HepG2 (cell line): ENCODE measurements at regions not wholly inside any gene's neighbourhood (a gene's known extent, or its start where the extent isn't known, plus 50 kb on each side); places are given as distances from the start of the nearest gene placed in this dataset.
A peak's percentile ranks its signal among the peaks of the same experiment; 100 is the strongest.

ENCODE experiments used
- BORCS8-MEF2B ChIP-seq: sonication (generic); formaldehyde crosslinking; IDR thresholded peaks from 2 replicates; pipeline ENCODE4 v1.8.0; 2022; ENCODE audit warnings: mild to moderate bottlenecking, missing genetic modification reagents
- KDM2A ChIP-seq: sonication (generic); formaldehyde crosslinking; IDR thresholded peaks from 2 replicates; pipeline ENCODE4 v1.4.0; 2020; ENCODE audit warnings: low read depth, missing genetic modification reagents, borderline replicate concordance
- MATR3 ChIP-seq: sonication (generic); formaldehyde crosslinking; IDR thresholded peaks from 2 replicates; pipeline ENCODE4 v1.4.0; 2020; ENCODE audit warnings: missing genetic modification reagents
- NONO ChIP-seq, 2 experiments: fragments of 450-650 bp in 1 of 2; sonication (generic) in 1 of 2; formaldehyde crosslinking in 1 of 2; IDR thresholded peaks in 1 of 2; conservative IDR thresholded peaks in 1 of 2; 2 replicates each; pipeline versions ENCODE4 v1.6.1 to v1.8.0; 2017 to 2022; ENCODE audit warnings: mild to moderate bottlenecking in 1 of 2, missing genetic modification reagents in 1 of 2, moderate library complexity in 1 of 2
- RBFOX2 ChIP-seq: fragments of 200-400 bp; formaldehyde crosslinking; IDR thresholded peaks from 2 replicates; pipeline ENCODE4 v1.6.1; 2017; ENCODE audit warnings: low read depth, mild to moderate bottlenecking, low read length
- SMARCC2 ChIP-seq: fragments of 450-650 bp; IDR thresholded peaks from 2 replicates; pipeline ENCODE4 v1.6.1; 2017; ENCODE audit warnings: antibody characterized with exemption, mild to moderate bottlenecking
- TCF12 ChIP-seq, 2 experiments: fragments of 450-650 bp in 1 of 2; sonication (generic) in 1 of 2; formaldehyde crosslinking in 1 of 2; IDR thresholded peaks; 2 replicates each; pipeline versions ENCODE4 v1.6.1 to v1.8.0; 2017 to 2022; ENCODE audit warnings: antibody characterized with exemption in 1 of 2, mild to moderate bottlenecking in 1 of 2, missing genetic modification reagents in 1 of 2, moderate library complexity in 1 of 2
- ZFYVE20 ChIP-seq: sonication (generic); formaldehyde crosslinking; IDR thresholded peaks from 2 replicates; pipeline ENCODE4 v1.8.0; 2023; ENCODE audit warnings: low read depth, mild to moderate bottlenecking, moderate library complexity, missing genetic modification reagents, borderline replicate concordance
- ZNF20 ChIP-seq: sonication (generic); formaldehyde crosslinking; IDR thresholded peaks from 2 replicates; pipeline ENCODE4 v1.4.0; 2020; ENCODE audit warnings: mild to moderate bottlenecking, moderate library complexity, missing genetic modification reagents
- ZNF292 ChIP-seq: sonication (generic); formaldehyde crosslinking; IDR thresholded peaks from 2 replicates; pipeline ENCODE4 v1.8.1; 2022; ENCODE audit warnings: mild to moderate bottlenecking, low read depth, missing genetic modification reagents, borderline replicate concordance
- ZNF33A ChIP-seq: sonication (generic); formaldehyde crosslinking; IDR thresholded peaks from 2 replicates; pipeline ENCODE4 v1.5.1; 2020; ENCODE audit warnings: missing genetic modification reagents, mild to moderate bottlenecking, moderate library complexity, borderline replicate concordance
- ZNF660 ChIP-seq: sonication (generic); formaldehyde crosslinking; IDR thresholded peaks from 2 replicates; pipeline ENCODE4 v1.5.1; 2020; ENCODE audit warnings: mild to moderate bottlenecking, low read depth, missing genetic modification reagents, borderline replicate concordance
- TF ChIP-seq, protein P1 (sequence below): sonication (generic); formaldehyde crosslinking; IDR thresholded peaks from 2 replicates; pipeline ENCODE4 v1.4.0; 2020; ENCODE audit warnings: missing genetic modification reagents
- TF ChIP-seq, protein P2 (sequence below), 2 experiments: fragments of 450-650 bp in 1 of 2; sonication (generic) in 1 of 2; formaldehyde crosslinking; IDR thresholded peaks; 2 replicates each; pipeline versions ENCODE4 v1.5.0 to v1.8.0; 2020 to 2022; ENCODE audit warnings: mild to moderate bottlenecking in 1 of 2, missing genetic modification reagents in 1 of 2
- TF ChIP-seq, protein P3 (sequence below): sonication (generic); formaldehyde crosslinking; IDR thresholded peaks from 2 replicates; pipeline ENCODE4 v1.8.0; 2022; ENCODE audit warnings: missing genetic modification reagents, mild to moderate bottlenecking, inconsistent platforms, borderline replicate concordance
- TF ChIP-seq, protein P4 (sequence below): sonication (generic); formaldehyde crosslinking; IDR thresholded peaks from 2 replicates; pipeline ENCODE4 v1.8.1; 2022; ENCODE audit warnings: mild to moderate bottlenecking, missing genetic modification reagents
- TF ChIP-seq, protein P5 (sequence below): sonication (generic); formaldehyde crosslinking; IDR thresholded peaks from 2 replicates; pipeline ENCODE4 v1.4.0; 2020; ENCODE audit warnings: missing genetic modification reagents

DNA sequence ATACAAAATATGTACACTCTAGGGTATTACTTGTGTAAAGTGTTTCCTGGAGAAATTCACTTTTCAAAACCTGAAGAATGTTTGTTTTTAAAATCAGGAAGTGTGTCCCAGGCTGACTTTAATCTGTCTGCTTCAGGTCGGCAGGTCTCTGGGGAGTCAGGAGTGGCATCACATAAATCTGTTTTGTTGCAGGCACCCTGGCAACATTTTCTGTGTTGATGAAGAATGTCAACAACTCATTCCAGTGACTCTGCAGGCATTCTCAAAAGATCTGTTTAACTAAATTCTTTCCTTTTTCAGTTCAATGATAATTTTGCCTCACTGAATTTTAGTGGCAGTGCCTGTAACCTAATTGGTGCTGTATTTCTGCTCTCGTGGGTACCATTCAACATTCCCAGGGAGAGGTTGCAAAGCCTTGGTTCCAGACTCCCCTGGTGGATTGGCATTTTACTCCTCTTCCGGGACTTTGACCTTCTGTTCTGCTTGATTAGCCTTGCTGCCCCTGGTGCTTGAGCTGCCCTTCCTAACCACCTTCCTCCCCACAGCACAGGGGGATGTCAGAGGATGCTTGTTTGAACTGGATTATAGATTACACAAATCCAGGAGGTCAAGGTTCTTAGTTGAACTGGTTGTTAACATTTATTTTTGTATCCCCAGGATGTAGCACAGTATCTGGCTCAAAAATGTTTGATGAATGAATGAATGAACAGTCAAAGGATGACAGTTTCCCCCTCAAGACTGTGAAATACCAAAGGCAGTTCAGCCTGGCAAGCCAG lies 55.4 kb upstream of the LPGAT1 start (continued):
- TF ChIP-seq, protein P1, sequence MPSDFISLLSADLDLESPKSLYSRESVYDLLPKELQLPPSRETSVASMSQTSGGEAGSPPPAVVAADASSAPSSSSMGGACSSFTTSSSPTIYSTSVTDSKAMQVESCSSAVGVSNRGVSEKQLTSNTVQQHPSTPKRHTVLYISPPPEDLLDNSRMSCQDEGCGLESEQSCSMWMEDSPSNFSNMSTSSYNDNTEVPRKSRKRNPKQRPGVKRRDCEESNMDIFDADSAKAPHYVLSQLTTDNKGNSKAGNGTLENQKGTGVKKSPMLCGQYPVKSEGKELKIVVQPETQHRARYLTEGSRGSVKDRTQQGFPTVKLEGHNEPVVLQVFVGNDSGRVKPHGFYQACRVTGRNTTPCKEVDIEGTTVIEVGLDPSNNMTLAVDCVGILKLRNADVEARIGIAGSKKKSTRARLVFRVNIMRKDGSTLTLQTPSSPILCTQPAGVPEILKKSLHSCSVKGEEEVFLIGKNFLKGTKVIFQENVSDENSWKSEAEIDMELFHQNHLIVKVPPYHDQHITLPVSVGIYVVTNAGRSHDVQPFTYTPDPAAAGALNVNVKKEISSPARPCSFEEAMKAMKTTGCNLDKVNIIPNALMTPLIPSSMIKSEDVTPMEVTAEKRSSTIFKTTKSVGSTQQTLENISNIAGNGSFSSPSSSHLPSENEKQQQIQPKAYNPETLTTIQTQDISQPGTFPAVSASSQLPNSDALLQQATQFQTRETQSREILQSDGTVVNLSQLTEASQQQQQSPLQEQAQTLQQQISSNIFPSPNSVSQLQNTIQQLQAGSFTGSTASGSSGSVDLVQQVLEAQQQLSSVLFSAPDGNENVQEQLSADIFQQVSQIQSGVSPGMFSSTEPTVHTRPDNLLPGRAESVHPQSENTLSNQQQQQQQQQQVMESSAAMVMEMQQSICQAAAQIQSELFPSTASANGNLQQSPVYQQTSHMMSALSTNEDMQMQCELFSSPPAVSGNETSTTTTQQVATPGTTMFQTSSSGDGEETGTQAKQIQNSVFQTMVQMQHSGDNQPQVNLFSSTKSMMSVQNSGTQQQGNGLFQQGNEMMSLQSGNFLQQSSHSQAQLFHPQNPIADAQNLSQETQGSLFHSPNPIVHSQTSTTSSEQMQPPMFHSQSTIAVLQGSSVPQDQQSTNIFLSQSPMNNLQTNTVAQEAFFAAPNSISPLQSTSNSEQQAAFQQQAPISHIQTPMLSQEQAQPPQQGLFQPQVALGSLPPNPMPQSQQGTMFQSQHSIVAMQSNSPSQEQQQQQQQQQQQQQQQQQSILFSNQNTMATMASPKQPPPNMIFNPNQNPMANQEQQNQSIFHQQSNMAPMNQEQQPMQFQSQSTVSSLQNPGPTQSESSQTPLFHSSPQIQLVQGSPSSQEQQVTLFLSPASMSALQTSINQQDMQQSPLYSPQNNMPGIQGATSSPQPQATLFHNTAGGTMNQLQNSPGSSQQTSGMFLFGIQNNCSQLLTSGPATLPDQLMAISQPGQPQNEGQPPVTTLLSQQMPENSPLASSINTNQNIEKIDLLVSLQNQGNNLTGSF (CRISPR knock-in tag) = no peak
- TF ChIP-seq, protein P2, sequence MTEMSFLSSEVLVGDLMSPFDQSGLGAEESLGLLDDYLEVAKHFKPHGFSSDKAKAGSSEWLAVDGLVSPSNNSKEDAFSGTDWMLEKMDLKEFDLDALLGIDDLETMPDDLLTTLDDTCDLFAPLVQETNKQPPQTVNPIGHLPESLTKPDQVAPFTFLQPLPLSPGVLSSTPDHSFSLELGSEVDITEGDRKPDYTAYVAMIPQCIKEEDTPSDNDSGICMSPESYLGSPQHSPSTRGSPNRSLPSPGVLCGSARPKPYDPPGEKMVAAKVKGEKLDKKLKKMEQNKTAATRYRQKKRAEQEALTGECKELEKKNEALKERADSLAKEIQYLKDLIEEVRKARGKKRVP (CRISPR knock-in tag; IDR thresholded peaks at IDR 0.05) = no peak
- TF ChIP-seq, protein P3, sequence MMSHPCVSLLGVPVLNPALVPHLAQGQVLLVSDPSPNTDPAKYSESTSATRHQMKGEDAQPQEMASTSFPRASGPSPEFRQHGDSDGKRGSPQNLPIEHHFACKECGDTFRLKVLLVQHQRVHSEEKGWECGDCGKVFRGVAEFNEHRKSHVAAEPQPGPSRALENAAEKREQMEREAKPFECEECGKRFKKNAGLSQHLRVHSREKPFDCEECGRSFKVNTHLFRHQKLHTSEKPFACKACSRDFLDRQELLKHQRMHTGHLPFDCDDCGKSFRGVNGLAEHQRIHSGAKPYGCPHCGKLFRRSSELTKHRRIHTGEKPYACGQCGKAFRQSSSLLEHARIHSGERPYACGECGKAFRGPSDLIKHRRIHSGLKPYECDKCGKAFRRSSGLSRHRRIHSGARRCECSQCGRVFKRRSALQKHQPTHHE (CRISPR knock-in tag) = no peak
- peak; percentile 79; the same call in 1 of the 2 replicates for TF ChIP-seq ZNF292 (CRISPR knock-in tag)
- TF ChIP-seq TCF12 (IDR thresholded peaks at IDR 0.05) = no peak
- TF ChIP-seq TCF12 (CRISPR knock-in tag; IDR thresholded peaks at IDR 0.05) = no peak
- no peak for TF ChIP-seq NONO (IDR thresholded peaks at IDR 0.05)
- no peak for TF ChIP-seq NONO (CRISPR knock-in tag; conservative IDR thresholded peaks at IDR 0.05)
- no peak for TF ChIP-seq SMARCC2
- TF ChIP-seq KDM2A = no peak
- TF ChIP-seq ZNF660 = no peak
- TF ChIP-seq ZNF20 (CRISPR knock-in tag) = no peak
- no peak for TF ChIP-seq ZNF33A (CRISPR knock-in tag)
- TF ChIP-seq, protein P4, sequence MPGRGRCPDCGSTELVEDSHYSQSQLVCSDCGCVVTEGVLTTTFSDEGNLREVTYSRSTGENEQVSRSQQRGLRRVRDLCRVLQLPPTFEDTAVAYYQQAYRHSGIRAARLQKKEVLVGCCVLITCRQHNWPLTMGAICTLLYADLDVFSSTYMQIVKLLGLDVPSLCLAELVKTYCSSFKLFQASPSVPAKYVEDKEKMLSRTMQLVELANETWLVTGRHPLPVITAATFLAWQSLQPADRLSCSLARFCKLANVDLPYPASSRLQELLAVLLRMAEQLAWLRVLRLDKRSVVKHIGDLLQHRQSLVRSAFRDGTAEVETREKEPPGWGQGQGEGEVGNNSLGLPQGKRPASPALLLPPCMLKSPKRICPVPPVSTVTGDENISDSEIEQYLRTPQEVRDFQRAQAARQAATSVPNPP (CRISPR knock-in tag) = no peak
- no peak for TF ChIP-seq ZFYVE20
- no peak for TF ChIP-seq RBFOX2
- TF ChIP-seq, protein P5, sequence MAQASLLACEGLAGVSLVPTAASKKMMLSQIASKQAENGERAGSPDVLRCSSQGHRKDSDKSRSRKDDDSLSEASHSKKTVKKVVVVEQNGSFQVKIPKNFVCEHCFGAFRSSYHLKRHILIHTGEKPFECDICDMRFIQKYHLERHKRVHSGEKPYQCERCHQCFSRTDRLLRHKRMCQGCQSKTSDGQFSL (CRISPR knock-in tag) = no peak
- TF ChIP-seq MATR3 = no peak
- no peak for TF ChIP-seq BORCS8-MEF2B (CRISPR knock-in tag)
